MM.1S (cell line): ENCODE measurements at regions not wholly inside any gene's neighbourhood (a gene's known extent, or its start where the extent isn't known, plus 50 kb on each side); places are given as distances from the start of the nearest gene placed in this dataset.

ENCODE experiments used
- DNase-seq: peaks from one replicate; pipeline ENCODE4 v3.0.0-alpha.2; 2015
- H2AFZ ChIP-seq: fragments of 300-600 bp; sonication (generic); 2 replicates; pipeline ENCODE4 v1.6.0; 2016; ENCODE audit warnings: antibody characterized with exemption, low read length
- H3F3A ChIP-seq: fragments of 300-600 bp; sonication (generic); 2 replicates; pipeline ENCODE4 v1.6.1; 2016; ENCODE audit warnings: mild to moderate bottlenecking, antibody characterized with exemption, low read length, moderate library complexity, mixed read lengths; ENCODE audit not compliant: insufficient read depth
- H3K27ac ChIP-seq: fragments of 300-600 bp; sonication (generic); 2 replicates; pipeline ENCODE4 v1.5.1; 2016; ENCODE audit warnings: mild to moderate bottlenecking, low read length
- H3K27me3 ChIP-seq: fragments of 300-600 bp; sonication (generic); replicated peaks from 2 replicates; pipeline ENCODE4 v1.6.0; 2016; ENCODE audit warnings: low read length; ENCODE audit not compliant: insufficient read depth
- H3K36me3 ChIP-seq: fragments of 300-600 bp; sonication (generic); replicated peaks from 2 replicates; pipeline ENCODE4 v1.6.1; 2016; ENCODE audit warnings: mild to moderate bottlenecking, low read length, mixed read lengths; ENCODE audit not compliant: insufficient read depth
- H3K4me1 ChIP-seq: fragments of 300-600 bp; sonication (generic); 2 replicates; pipeline ENCODE4 v1.6.1; 2016; ENCODE audit warnings: low read length, mixed read lengths
- H3K4me2 ChIP-seq: fragments of 300-600 bp; sonication (generic); 2 replicates; pipeline ENCODE4 v1.6.0; 2016; ENCODE audit warnings: low read depth, low read length
- H3K4me3 ChIP-seq: fragments of 300-600 bp; sonication (generic); 2 replicates; pipeline ENCODE4 v1.5.1; 2016; ENCODE audit warnings: low read length, mixed read lengths
- H3K79me2 ChIP-seq: fragments of 300-600 bp; sonication (generic); 2 replicates; pipeline ENCODE4 v1.6.1; 2016; ENCODE audit warnings: mixed run types, low read length, mixed read lengths
- H3K9ac ChIP-seq: fragments of 300-600 bp; sonication (generic); 2 replicates; pipeline ENCODE4 v1.6.1; 2016; ENCODE audit warnings: low read length, mixed read lengths
- H3K9me2 ChIP-seq: fragments of 300-600 bp; sonication (generic); replicated peaks from 2 replicates; pipeline ENCODE4 v1.6.1; 2016; ENCODE audit warnings: mild to moderate bottlenecking, low read length, mixed read lengths; ENCODE audit not compliant: insufficient read depth
- H3K9me3 ChIP-seq: fragments of 300-600 bp; sonication (generic); replicated peaks from 2 replicates; pipeline ENCODE4 v1.6.1; 2016; ENCODE audit warnings: mild to moderate bottlenecking, low read length, mixed read lengths; ENCODE audit not compliant: insufficient read depth
- H4K20me1 ChIP-seq: fragments of 300-600 bp; sonication (generic); 2 replicates; pipeline ENCODE4 v1.6.1; 2016; ENCODE audit warnings: mild to moderate bottlenecking, low read length, moderate library complexity, mixed read lengths; ENCODE audit not compliant: insufficient read depth
- EZH2 ChIP-seq: fragments of 300-600 bp; sonication (generic); optimal IDR thresholded peaks from 2 replicates; pipeline ENCODE3; 2017; ENCODE audit warnings: low read depth, mild to moderate bottlenecking, antibody characterized with exemption, low read length, mixed read lengths
- EZH2phosphoT487 ChIP-seq: fragments of 300-600 bp; sonication (generic); IDR thresholded peaks from 2 replicates; pipeline ENCODE4 v1.6.1; 2018; ENCODE audit warnings: antibody characterized with exemption, low read length
- TF ChIP-seq, protein P1 (sequence below): fragments of 300-600 bp; sonication (generic); IDR thresholded peaks from 2 replicates; pipeline ENCODE4 v1.5.1; 2016; ENCODE audit warnings: antibody characterized with exemption, low read length, mixed read lengths

DNA sequence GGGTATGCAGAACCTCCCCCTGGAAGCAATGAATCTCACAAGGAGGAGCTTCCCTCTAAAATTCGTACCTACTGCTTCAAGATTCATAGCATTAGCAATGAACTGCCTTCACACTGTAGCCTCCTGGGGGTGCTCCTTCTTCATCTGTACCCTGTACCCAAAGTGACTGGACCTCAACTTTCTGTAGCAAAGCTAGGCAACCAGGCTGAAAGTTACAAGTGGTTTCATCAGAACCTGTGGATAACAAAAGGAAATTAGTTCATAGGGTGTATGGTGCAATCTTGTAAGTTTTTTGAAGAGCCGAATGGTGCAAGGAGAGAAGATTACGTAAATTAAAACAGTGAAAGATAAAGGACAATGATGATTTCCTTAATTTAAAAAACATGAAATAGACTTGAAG lies 1541.7 kb upstream of the FLRT2 start:
- Histone ChIP-seq H3K4me2 (no peak overlapping the region), H3K9me3 (no peaks in the 10 kb centered on the region), H3K9ac (no peak overlapping the region), H4K20me1 (no peaks in the 10 kb centered on the region), H3K27me3 (no peaks in the 10 kb centered on the region), H3F3A (no peaks in the 10 kb centered on the region), H3K9me2 (no peaks in the 10 kb centered on the region), H3K36me3 (no peaks in the 10 kb centered on the region), H2AFZ (no peak overlapping the region), H3K4me3 (no peak overlapping the region), H3K79me2 (no peaks in the 10 kb centered on the region), H3K27ac (no peak overlapping the region), H3K4me1 (no peaks in the 10 kb centered on the region)
- no peak for DNase-seq
- TF ChIP-seq EZH2 (no peak), EZH2phosphoT487 (no peak)
- TF ChIP-seq, protein P1, sequence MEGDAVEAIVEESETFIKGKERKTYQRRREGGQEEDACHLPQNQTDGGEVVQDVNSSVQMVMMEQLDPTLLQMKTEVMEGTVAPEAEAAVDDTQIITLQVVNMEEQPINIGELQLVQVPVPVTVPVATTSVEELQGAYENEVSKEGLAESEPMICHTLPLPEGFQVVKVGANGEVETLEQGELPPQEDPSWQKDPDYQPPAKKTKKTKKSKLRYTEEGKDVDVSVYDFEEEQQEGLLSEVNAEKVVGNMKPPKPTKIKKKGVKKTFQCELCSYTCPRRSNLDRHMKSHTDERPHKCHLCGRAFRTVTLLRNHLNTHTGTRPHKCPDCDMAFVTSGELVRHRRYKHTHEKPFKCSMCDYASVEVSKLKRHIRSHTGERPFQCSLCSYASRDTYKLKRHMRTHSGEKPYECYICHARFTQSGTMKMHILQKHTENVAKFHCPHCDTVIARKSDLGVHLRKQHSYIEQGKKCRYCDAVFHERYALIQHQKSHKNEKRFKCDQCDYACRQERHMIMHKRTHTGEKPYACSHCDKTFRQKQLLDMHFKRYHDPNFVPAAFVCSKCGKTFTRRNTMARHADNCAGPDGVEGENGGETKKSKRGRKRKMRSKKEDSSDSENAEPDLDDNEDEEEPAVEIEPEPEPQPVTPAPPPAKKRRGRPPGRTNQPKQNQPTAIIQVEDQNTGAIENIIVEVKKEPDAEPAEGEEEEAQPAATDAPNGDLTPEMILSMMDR = no peak

DNA sequence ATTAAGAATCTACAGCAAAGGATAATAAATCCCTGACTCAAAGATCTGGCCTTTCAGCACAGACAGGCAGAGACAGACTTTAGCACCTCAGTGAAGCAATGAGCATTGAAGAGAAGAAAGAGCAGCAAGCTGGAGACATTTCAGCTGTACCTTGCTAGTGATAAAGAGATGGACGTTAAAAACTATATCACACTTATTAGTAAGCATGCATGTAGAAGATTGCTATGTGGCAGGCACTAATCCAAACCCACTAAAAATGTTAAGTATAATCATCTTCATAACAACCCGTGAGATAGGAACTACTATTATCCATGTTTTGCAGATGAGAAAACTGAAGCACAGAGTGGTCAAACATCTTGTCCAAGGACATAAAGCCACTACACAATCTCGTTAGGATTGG lies 1538.3 kb upstream of the FLRT2 start:
- Histone ChIP-seq H3K27ac (no peak overlapping the region), H2AFZ (no peak overlapping the region), H3F3A (no peaks in the 10 kb centered on the region), H3K27me3 (no peaks in the 10 kb centered on the region), H3K9ac (no peak overlapping the region), H3K36me3 (no peaks in the 10 kb centered on the region), H4K20me1 (no peaks in the 10 kb centered on the region), H3K9me2 (no peaks in the 10 kb centered on the region), H3K4me3 (no peak overlapping the region), H3K4me2 (no peak overlapping the region), H3K9me3 (no peaks in the 10 kb centered on the region), H3K4me1 (no peaks in the 10 kb centered on the region), H3K79me2 (no peaks in the 10 kb centered on the region)
- TF ChIP-seq EZH2 (no peak), EZH2phosphoT487 (no peak)
- TF ChIP-seq, protein P1 = no peak
- DNase-seq = no peak

DNA sequence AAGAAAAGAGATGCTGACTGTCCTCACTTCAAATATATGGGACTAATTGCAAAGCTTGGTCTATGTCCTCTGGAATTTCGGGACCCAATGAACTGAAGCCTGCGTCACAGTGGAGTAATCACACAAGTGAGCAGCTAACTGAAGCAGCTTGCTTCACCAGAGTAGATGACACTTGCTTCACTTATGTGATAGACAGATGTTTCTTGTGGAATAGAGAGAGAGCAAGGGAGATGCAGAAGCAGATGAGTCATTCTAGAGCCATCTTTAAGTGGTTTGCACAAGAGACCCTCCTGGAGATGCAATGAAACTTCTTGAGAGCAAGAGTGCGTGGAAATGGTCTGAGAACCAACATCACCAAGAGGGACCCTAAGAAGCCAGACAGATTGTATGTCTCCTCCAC lies 1537.1 kb upstream of the FLRT2 start:
- no peaks in the 10 kb centered on the region for H3K79me2 ChIP-seq
- DNase-seq = no peak

More for the DNA sequence above, 1537.1 kb upstream of the FLRT2 start:
- Histone ChIP-seq H3K9me3 (no peaks in the 10 kb centered on the region), H3K4me3 (no peak overlapping the region), H3K4me1 (no peaks in the 10 kb centered on the region), H3K4me2 (no peak overlapping the region), H3K9ac (no peak overlapping the region), H3K9me2 (no peaks in the 10 kb centered on the region), H3K36me3 (no peaks in the 10 kb centered on the region), H4K20me1 (no peaks in the 10 kb centered on the region), H3K27me3 (no peaks in the 10 kb centered on the region), H2AFZ (no peak overlapping the region), H3F3A (no peaks in the 10 kb centered on the region), H3K27ac (no peak overlapping the region)
- TF ChIP-seq EZH2phosphoT487 (no peak), EZH2 (no peak)
- TF ChIP-seq, protein P1 = no peak
